Lower leg skin (tissue), 3 donors: ENCODE measurements at regions not wholly inside any gene's neighbourhood (a gene's known extent, or its start where the extent isn't known, plus 50 kb on each side); places are given as distances from the start of the nearest gene placed in this dataset.
"Not testable (repeated sequence)": the region's sequence is repeated elsewhere in the genome, so short reads cannot be mapped to it uniquely, and the experiment has no call there.

Source experiments
- POLR2A ChIP-seq, 2 donors: fragments of 450-650 bp; IDR thresholded peaks; one replicate each; pipeline ENCODE4 v1.6.1; 2016 to 2017; ENCODE audit warnings: antibody characterized with exemption in 2 of 2, mild to moderate bottlenecking in 1 of 2, moderate library complexity in 1 of 2
- TF ChIP-seq, protein P1 (sequence below), 3 donors: fragments of 450-650 bp; IDR thresholded peaks; one replicate each; pipeline ENCODE4 v1.5.1; 2016; ENCODE audit warnings: antibody characterized with exemption in 3 of 3, mild to moderate bottlenecking in 3 of 3, moderate library complexity in 2 of 3

- TF ChIP-seq, protein P1, sequence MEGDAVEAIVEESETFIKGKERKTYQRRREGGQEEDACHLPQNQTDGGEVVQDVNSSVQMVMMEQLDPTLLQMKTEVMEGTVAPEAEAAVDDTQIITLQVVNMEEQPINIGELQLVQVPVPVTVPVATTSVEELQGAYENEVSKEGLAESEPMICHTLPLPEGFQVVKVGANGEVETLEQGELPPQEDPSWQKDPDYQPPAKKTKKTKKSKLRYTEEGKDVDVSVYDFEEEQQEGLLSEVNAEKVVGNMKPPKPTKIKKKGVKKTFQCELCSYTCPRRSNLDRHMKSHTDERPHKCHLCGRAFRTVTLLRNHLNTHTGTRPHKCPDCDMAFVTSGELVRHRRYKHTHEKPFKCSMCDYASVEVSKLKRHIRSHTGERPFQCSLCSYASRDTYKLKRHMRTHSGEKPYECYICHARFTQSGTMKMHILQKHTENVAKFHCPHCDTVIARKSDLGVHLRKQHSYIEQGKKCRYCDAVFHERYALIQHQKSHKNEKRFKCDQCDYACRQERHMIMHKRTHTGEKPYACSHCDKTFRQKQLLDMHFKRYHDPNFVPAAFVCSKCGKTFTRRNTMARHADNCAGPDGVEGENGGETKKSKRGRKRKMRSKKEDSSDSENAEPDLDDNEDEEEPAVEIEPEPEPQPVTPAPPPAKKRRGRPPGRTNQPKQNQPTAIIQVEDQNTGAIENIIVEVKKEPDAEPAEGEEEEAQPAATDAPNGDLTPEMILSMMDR (IDR thresholded peaks at IDR 0.05), result not testable (repeated sequence)
- TF ChIP-seq POLR2A (IDR thresholded peaks at IDR 0.05), result not testable (repeated sequence)
Observed at GRCh38 chr21:27893619-27894018, 926.7 kb upstream of the ADAMTS5 start.
